Germinal center (tissue), 1 donor: ENCODE measurements at regions not wholly inside any gene's neighbourhood (a gene's known extent, or its start where the extent isn't known, plus 50 kb on each side); places are given as distances from the start of the nearest gene placed in this dataset.
"Not testable (repeated sequence)": the region's sequence is repeated elsewhere in the genome, so short reads cannot be mapped to it uniquely, and the experiment has no call there.

ENCODE experiments used
- DNase-seq: peaks from one replicate; pipeline ENCODE4 v3.0.0; 2012; ENCODE audit warnings: mixed read lengths, low spot score

GRCh38 chr15:69554279-69554961 lies 101.8 kb downstream of the RPLP1 start:
- no peak for DNase-seq

- no peak for DNase-seq
These were observed 102.5 kb downstream of the RPLP1 start for GRCh38 chr15:69555080-69555479.

- no peak for DNase-seq
These were observed 103.7 kb downstream of the RPLP1 start for GRCh38 chr15:69556344-69556743.

- no peak for DNase-seq
These were observed 104.5 kb downstream of the RPLP1 start for GRCh38 chr15:69557020-69557706.

GRCh38 chr15:69557707-69558409 lies 105.2 kb downstream of the RPLP1 start:
- DNase-seq = no peak

- DNase-seq = no peak
These were observed 107.0 kb downstream of the RPLP1 start for GRCh38 chr15:69559440-69560190.

GRCh38 chr15:69561071-69561784 lies 108.6 kb downstream of the RPLP1 start:
- DNase-seq = no peak

- DNase-seq = no peak
These were observed 109.5 kb downstream of the RPLP1 start for GRCh38 chr15:69562116-69562515.

- DNase-seq = no peak
These were observed 109.9 kb downstream of the RPLP1 start for GRCh38 chr15:69562564-69562963.

GRCh38 chr15:69565066-69565655 lies 112.5 kb downstream of the RPLP1 start:
- DNase-seq = no peak

- not testable (repeated sequence) for DNase-seq
These were observed 114.7 kb downstream of the RPLP1 start for GRCh38 chr15:69567238-69567760.

- no peak for DNase-seq
These were observed 115.8 kb downstream of the RPLP1 start for GRCh38 chr15:69568173-69569009.

- DNase-seq = no peak
These were observed 117.8 kb downstream of the RPLP1 start for GRCh38 chr15:69570454-69570853.

- no peak for DNase-seq
These were observed 118.4 kb downstream of the RPLP1 start for GRCh38 chr15:69570997-69571396.

GRCh38 chr15:69573278-69573677 lies 120.7 kb downstream of the RPLP1 start:
- DNase-seq = not testable (repeated sequence)

GRCh38 chr15:69573815-69574475 lies 121.3 kb downstream of the RPLP1 start:
- no peak for DNase-seq

GRCh38 chr15:69574506-69574905 lies 121.9 kb downstream of the RPLP1 start:
- no peak for DNase-seq

GRCh38 chr15:69575387-69575786 lies 122.8 kb downstream of the RPLP1 start:
- DNase-seq = no peak

- DNase-seq = peak; percentile 60
These were observed 123.5 kb downstream of the RPLP1 start for GRCh38 chr15:69576035-69576526.
